IMR-90 (cell line): ENCODE measurements at regions not wholly inside any gene's neighbourhood (a gene's known extent, or its start where the extent isn't known, plus 50 kb on each side); places are given as distances from the start of the nearest gene placed in this dataset.

Source experiments
- BHLHE40 ChIP-seq: fragments of 150-350 bp; IDR thresholded peaks from 2 replicates; pipeline ENCODE4 v1.6.1; 2016; ENCODE audit warnings: mild to moderate bottlenecking, low read depth, low read length
- CEBPB ChIP-seq: IDR thresholded peaks from 2 replicates; pipeline ENCODE4 v1.6.1; 2012; ENCODE audit warnings: low read depth, low read length, improper control_type of control experiment
- MXI1 ChIP-seq: IDR thresholded peaks from 2 replicates; pipeline ENCODE4 v1.6.1; 2012; ENCODE audit warnings: low read depth, mild to moderate bottlenecking, low read length, moderate library complexity, borderline replicate concordance
- POLR2A ChIP-seq: IDR thresholded peaks from 2 replicates; pipeline ENCODE4 v1.6.1; 2012; ENCODE audit warnings: mild to moderate bottlenecking, low read depth, low read length
- RAD21 ChIP-seq: IDR thresholded peaks from 2 replicates; pipeline ENCODE4 v1.6.1; 2012; ENCODE audit warnings: low read length, improper control_type of control experiment
- RCOR1 ChIP-seq: IDR thresholded peaks from 2 replicates; pipeline ENCODE4 v1.6.1; 2012; ENCODE audit warnings: mild to moderate bottlenecking, low read length, improper control_type of control experiment; ENCODE audit not compliant: insufficient replicate concordance
- RFX5 ChIP-seq: IDR thresholded peaks from 2 replicates; pipeline ENCODE4 v1.8.0; 2012; ENCODE audit warnings: low read depth, mild to moderate bottlenecking, low read length, moderate library complexity
- SMC3 ChIP-seq: fragments of 150-350 bp; IDR thresholded peaks from 2 replicates; pipeline ENCODE4 v1.6.1; 2016; ENCODE audit warnings: low read depth, mild to moderate bottlenecking, antibody characterized with exemption, low read length, moderate library complexity
- TF ChIP-seq, protein P1 (sequence below): fragments of 150-350 bp; IDR thresholded peaks from 2 replicates; pipeline ENCODE4 v1.6.1; 2016; ENCODE audit warnings: low read depth, mild to moderate bottlenecking, low read length, moderate library complexity, borderline replicate concordance
- TF ChIP-seq, protein P2 (sequence below): conservative IDR thresholded peaks from 2 replicates; pipeline ENCODE4 v1.5.1; 2012; ENCODE audit warnings: mild to moderate bottlenecking, low read depth, low read length, improper control_type of control experiment

DNA sequence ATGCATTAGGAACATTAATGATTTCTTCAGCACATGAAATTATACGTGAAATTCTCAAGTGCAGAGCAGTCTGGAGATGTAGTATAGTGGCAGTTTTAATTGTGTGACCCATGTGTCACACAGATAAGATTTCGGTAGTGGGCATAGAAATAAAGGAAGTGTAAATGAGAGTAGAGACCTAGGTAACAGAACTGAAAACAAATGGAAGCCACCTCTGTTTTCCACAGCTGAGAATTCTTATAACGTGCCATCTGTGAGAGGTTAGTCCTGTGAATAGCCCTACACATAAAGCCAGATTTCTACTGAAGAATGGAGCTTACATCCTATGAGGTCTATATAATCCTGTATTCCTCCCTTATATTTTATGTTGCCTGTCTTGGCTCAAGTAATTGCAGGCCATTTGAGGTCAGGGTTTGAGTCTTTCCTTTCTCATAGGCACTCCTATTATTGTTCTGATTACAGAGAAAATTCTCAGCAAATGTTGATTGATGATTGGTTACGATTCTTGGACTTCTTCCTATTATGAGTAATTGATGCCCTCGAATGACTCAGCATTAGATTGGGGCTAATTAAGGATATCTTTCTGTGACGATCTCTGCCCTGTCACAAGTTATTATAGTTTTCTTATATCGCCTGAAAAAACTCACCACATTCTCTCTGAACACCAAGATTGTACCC lies 258.2 kb downstream of the KIF20B start:
- TF ChIP-seq, protein P1, sequence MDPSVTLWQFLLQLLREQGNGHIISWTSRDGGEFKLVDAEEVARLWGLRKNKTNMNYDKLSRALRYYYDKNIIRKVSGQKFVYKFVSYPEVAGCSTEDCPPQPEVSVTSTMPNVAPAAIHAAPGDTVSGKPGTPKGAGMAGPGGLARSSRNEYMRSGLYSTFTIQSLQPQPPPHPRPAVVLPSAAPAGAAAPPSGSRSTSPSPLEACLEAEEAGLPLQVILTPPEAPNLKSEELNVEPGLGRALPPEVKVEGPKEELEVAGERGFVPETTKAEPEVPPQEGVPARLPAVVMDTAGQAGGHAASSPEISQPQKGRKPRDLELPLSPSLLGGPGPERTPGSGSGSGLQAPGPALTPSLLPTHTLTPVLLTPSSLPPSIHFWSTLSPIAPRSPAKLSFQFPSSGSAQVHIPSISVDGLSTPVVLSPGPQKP, result no peak
- TF ChIP-seq, protein P2, sequence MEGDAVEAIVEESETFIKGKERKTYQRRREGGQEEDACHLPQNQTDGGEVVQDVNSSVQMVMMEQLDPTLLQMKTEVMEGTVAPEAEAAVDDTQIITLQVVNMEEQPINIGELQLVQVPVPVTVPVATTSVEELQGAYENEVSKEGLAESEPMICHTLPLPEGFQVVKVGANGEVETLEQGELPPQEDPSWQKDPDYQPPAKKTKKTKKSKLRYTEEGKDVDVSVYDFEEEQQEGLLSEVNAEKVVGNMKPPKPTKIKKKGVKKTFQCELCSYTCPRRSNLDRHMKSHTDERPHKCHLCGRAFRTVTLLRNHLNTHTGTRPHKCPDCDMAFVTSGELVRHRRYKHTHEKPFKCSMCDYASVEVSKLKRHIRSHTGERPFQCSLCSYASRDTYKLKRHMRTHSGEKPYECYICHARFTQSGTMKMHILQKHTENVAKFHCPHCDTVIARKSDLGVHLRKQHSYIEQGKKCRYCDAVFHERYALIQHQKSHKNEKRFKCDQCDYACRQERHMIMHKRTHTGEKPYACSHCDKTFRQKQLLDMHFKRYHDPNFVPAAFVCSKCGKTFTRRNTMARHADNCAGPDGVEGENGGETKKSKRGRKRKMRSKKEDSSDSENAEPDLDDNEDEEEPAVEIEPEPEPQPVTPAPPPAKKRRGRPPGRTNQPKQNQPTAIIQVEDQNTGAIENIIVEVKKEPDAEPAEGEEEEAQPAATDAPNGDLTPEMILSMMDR, result no peak
- TF ChIP-seq POLR2A (no peak), MXI1 (no peak), SMC3 (no peak), RAD21 (no peak), RCOR1 (no peak), BHLHE40 (no peak), CEBPB (no peak), RFX5 (no peak)
